GM12864 (cell line): ENCODE measurements at regions not wholly inside any gene's neighbourhood (a gene's known extent, or its start where the extent isn't known, plus 50 kb on each side); places are given as distances from the start of the nearest gene placed in this dataset.

ENCODE experiments used
- DNase-seq: peaks from one replicate; pipeline ENCODE4 v3.0.0-alpha.2; 2011; ENCODE audit warnings: low read depth
- H3K4me3 ChIP-seq: 2 replicates; pipeline ENCODE4 v1.5.1; 2011; ENCODE audit warnings: mild to moderate bottlenecking, low read depth, low read length, control low read depth
- TF ChIP-seq, protein P1 (sequence below): IDR thresholded peaks from 2 replicates; pipeline ENCODE4 v1.5.1; 2011; ENCODE audit warnings: low read depth, mild to moderate bottlenecking, moderate library complexity, low read length, control low read depth, inconsistent platforms; ENCODE audit errors: missing control alignments

DNA sequence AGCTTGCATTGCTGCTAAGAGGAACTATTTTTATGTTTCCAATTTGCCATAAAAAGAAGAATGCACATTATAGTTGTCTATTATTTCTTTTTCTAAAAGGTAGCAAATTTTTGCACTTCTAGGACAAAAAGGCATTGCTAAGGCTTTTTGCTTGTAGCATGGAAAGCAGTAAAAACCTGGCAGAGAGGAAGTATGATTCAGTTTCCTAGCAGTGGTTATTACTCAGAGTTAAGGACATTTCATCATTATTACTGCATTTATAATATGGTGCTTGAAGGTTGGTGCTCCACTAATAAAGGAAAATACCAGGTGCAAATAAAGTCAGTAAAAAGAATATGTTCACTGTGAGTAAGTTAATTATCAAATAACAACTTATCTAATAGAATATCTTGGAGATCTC is 179.8 kb upstream of the PLPPR1 start:
- no peak for DNase-seq
- TF ChIP-seq, protein P1, sequence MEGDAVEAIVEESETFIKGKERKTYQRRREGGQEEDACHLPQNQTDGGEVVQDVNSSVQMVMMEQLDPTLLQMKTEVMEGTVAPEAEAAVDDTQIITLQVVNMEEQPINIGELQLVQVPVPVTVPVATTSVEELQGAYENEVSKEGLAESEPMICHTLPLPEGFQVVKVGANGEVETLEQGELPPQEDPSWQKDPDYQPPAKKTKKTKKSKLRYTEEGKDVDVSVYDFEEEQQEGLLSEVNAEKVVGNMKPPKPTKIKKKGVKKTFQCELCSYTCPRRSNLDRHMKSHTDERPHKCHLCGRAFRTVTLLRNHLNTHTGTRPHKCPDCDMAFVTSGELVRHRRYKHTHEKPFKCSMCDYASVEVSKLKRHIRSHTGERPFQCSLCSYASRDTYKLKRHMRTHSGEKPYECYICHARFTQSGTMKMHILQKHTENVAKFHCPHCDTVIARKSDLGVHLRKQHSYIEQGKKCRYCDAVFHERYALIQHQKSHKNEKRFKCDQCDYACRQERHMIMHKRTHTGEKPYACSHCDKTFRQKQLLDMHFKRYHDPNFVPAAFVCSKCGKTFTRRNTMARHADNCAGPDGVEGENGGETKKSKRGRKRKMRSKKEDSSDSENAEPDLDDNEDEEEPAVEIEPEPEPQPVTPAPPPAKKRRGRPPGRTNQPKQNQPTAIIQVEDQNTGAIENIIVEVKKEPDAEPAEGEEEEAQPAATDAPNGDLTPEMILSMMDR: no peak
- no peak overlapping the region for H3K4me3 ChIP-seq

DNA sequence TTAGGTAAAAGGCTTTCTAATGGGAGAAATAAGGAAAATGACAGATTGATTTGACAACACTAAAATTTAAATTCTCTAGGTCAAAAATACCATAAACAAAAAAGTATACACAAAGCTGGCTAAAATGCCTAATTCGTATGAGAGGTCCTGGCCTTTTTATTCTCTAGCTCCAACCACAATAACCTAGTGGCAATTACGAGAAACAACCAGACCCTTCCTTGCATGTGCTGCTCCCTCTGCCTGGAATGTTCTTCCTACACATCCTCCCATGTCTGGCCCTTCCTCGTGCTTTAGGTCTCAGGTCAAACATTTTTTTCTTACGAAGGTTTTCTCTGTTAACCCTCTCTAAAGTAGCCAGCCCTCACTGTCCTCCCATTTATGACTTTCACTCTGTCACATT is 176.4 kb upstream of the PLPPR1 start:
- no peak for DNase-seq

DNA sequence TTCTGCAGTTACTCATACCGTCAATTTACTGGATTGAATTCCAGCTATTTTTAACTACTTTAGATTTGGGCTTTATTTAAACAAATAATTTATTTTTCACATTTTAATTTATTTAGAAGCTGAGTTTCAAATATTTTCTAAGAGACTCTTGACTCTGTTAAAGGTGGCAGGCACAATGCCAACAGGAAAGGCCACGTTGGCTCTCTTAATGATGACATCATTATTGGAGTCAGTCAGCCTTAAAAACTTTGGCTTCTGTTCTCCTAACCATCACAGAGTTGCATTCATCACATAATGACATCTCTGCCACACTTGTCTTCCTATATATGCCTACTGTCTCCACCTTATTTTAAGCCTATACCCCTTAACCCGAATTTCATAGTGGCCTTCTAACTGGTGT is 172.3 kb upstream of the PLPPR1 start:
- DNase-seq: no peak
- TF ChIP-seq, protein P1: no peak

More for the DNA sequence above, 176.4 kb upstream of the PLPPR1 start:
- TF ChIP-seq, protein P1: no peak
- H3K4me3 ChIP-seq: no peak overlapping the region

DNA sequence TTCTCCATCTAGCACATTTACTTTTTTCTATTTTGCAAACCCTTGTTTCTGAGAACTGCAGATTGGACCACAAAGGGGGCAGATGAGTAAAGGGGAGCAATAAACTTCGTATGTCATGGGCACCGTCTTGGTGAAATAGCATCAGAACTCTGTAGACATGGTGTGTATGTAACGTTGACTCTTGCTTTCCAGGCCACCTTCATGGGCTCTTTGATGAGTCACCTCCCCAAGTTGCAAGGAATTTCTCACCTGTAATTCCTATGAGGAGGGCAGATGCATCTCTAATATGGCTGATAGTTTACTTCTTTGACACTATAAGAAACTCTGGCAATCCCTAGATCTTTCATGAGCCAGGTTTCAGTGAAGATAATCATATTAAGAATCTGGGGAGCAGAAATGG is 163.4 kb upstream of the PLPPR1 start:
- DNase-seq: no peak
- TF ChIP-seq, protein P1: no peak
- no peak overlapping the region for H3K4me3 ChIP-seq

More for the DNA sequence above, 172.3 kb upstream of the PLPPR1 start:
- H3K4me3 ChIP-seq: no peak overlapping the region

DNA sequence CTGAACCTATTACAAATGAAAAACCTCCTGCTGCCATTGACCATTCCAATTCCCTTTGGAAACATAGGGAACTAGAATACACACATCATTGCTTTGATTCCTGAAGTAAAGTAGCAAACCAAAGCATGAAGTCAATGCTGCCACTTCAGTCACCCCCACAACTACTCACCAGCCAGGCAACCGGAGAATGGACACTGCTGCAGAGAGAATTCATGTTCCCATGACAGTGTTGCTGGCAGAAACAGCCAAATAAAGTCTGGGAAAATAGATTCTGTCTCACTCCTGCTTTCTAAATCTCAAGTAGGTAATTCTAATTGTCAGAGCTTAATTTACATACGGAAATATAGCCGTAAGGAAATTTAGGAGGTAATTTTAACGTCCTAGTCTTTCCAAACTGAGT is 162.9 kb upstream of the PLPPR1 start:
- DNase-seq: no peak
- TF ChIP-seq, protein P1: no peak
- H3K4me3 ChIP-seq: no peak overlapping the region

DNA sequence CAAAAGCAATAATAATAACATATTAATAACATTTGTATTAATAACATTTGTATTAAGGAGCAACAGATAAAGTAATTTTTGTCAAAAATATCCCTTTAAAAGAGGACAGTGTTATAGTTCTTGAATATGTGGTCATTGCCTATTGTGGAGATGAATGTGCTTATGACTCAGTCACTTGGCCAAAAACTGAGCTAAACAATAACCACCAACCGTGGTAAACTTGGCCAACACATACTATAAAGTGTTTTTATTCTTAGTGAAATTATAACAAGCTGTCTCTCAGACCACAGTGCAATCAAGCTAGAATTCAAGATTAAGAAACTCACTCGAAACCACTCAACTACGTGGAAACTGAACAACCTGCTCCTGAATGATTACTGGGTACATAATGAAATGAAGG is 159.2 kb upstream of the PLPPR1 start:
- no peak for DNase-seq
- no peak overlapping the region for H3K4me3 ChIP-seq
- TF ChIP-seq, protein P1: no peak

DNA sequence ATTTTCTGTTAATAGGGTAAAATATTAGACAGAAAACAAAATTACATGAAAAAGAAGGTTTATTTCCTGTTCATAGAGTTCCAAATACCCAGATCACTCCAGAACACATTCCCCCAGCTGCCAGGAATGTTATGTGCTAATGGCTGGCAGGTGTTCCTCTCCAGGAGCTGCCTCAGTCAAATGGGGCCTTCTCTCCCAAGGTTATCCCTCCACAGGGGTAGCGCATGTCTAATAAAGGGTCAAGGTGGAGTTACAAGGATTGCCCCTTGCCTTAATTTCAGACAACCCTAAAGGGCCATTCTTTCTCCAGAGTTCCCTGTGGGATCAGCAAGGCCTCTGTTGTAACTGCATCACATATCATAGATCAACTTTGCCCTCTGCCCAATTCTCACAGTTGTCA is 148.6 kb upstream of the PLPPR1 start:
- DNase-seq: no peak
- TF ChIP-seq, protein P1: no peak
- H3K4me3 ChIP-seq: no peak overlapping the region
